ENCODE measurements at regions not wholly inside any gene's neighbourhood (a gene's known extent, or its start where the extent isn't known, plus 50 kb on each side); places are given as distances from the start of the nearest gene placed in this dataset.

- no peak for TF ChIP-seq CTCF (IDR thresholded peaks at IDR 0.05)
- no peak for TF ChIP-seq ZFX (IDR thresholded peaks at IDR 0.05; ENCODE audit: borderline replicate concordance)
Observed at GRCh38 chr17:77730376-77730775, 228.1 kb upstream of the TNRC6C start.

Data from 22Rv1 (cell line).